GM12892 (cell line): ENCODE measurements at regions not wholly inside any gene's neighbourhood (a gene's known extent, or its start where the extent isn't known, plus 50 kb on each side); places are given as distances from the start of the nearest gene placed in this dataset.

ENCODE experiments used
- POLR2A ChIP-seq: IDR thresholded peaks from 2 replicates; pipeline ENCODE4 v1.6.1; 2011; ENCODE audit warnings: low read depth, low read length, control low read depth
- POLR2AphosphoS5 ChIP-seq: IDR thresholded peaks from 2 replicates; pipeline ENCODE4 v1.6.1; 2011; ENCODE audit warnings: low read depth, low read length, control low read depth

DNA sequence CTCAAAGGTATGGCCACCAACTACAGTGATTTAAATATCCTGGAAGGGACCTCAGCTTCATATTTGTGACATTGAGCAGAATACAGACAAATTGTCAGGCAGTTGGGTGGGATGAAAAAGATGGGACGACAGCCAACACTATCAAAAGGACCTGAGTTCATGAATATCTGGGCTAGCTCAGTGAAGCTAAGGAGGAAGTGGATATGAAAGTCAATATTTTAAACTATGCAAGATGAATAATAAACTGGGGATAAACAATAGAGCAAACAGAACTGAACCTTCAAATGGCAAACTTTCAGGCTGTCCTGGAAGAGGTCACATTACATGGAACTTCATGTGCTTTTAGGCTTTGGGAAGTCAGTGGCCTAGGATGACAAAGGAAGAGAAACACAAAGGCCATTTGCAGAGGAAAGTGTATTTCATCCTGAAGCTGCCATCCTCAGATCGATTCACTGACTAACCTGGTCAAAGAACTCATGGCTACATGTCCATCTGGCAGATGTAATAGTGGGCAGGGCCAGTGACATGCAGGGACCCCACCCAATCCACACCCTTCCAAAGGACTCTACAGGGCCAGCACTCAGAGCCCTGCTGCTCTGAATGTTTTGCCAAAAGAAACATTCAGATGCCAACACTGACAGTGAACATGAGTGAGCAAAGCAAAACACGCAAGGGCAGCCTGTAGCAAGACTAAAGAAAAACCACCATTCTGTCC is 175.7 kb downstream of the ETAA1 start:
- no peak for TF ChIP-seq POLR2A
- TF ChIP-seq POLR2AphosphoS5, result no peak
